Cardiac fibroblast (primary cell): ENCODE measurements at regions not wholly inside any gene's neighbourhood (a gene's known extent, or its start where the extent isn't known, plus 50 kb on each side); places are given as distances from the start of the nearest gene placed in this dataset.

ENCODE experiments used
- DNase-seq, 2 donors: peaks; one replicate each; pipeline versions ENCODE4 v3.0.0 to v3.0.0-alpha.2; 2010; ENCODE audit warnings: low read depth in 2 of 2
- H3K4me3 ChIP-seq, 2 donors: replicated peaks in 1 of 2; 1 replicate in 1 of 2; 2 replicates in 1 of 2; pipeline ENCODE4 v1.5.1; 2011; ENCODE audit warnings: low read depth in 2 of 2, low read length in 2 of 2, mild to moderate bottlenecking in 2 of 2, moderate library complexity in 1 of 2
- TF ChIP-seq, protein P1 (sequence below): IDR thresholded peaks from one replicate; pipeline ENCODE4 v1.5.1; 2011; ENCODE audit warnings: low read depth, mild to moderate bottlenecking, low read length, inconsistent platforms

DNA sequence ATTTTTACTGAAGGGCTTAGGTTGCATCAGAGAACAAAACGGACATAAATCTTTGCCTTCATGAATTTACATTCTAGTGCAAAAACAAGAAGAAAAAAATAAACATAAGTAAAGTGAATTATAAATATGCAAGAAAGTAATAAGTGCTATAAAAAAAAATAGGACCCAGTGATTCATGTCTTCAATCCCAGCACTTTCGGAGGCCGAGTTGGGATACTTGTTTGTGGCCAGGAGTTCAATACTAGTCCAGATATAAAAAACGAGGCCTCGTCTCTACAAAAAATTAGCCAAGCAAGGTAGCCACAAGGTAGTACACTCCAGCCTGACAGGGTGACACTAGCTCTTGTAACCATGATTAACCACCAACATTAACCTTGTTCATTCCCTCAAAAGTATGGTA lies 193.5 kb downstream of the SIM1 start:
- no peak for DNase-seq
- TF ChIP-seq, protein P1, sequence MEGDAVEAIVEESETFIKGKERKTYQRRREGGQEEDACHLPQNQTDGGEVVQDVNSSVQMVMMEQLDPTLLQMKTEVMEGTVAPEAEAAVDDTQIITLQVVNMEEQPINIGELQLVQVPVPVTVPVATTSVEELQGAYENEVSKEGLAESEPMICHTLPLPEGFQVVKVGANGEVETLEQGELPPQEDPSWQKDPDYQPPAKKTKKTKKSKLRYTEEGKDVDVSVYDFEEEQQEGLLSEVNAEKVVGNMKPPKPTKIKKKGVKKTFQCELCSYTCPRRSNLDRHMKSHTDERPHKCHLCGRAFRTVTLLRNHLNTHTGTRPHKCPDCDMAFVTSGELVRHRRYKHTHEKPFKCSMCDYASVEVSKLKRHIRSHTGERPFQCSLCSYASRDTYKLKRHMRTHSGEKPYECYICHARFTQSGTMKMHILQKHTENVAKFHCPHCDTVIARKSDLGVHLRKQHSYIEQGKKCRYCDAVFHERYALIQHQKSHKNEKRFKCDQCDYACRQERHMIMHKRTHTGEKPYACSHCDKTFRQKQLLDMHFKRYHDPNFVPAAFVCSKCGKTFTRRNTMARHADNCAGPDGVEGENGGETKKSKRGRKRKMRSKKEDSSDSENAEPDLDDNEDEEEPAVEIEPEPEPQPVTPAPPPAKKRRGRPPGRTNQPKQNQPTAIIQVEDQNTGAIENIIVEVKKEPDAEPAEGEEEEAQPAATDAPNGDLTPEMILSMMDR = no peak

DNA sequence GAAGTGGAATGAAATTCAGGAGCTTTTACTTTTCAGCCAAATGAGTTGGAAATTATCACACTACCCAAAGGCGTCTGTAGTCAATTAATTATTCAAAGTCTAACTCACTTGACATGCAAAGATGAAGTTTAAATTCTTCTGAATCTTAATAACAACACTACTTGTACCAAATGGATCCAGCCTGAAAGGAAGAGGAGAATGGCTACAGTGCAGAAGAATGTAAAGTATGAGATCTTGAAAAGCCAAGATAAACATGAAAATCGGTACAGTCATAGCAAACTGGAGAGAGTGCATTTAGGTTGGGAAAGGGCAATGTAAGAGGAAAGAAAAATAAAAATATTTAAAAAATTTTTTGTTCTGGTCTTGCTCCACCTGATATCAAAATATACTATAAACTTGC lies 195.5 kb downstream of the SIM1 start:
- DNase-seq = peak; percentile 77 to 90

More for the DNA sequence above, 193.5 kb downstream of the SIM1 start:
- no peak overlapping the region for H3K4me3 ChIP-seq

DNA sequence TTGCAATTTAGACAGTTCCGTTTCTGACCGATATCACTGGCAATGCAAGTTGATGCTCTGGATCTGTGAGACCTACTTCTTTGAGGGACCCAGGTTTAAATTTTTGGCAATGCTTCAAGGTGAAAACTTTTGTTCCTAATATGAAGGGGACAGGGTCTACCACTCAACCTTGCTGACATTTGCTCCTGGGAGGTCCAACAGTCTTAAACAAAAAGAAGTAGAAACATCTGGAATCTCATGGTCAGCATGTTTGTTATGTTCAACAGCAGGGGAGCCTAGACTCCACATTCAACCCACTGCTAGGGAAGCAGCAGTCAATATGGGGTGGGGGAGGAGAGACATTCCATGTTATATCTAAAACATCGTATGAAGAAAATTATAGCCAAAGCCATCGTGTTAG lies 196.4 kb downstream of the SIM1 start:
- no peak for DNase-seq
- TF ChIP-seq, protein P1 = no peak

More for the DNA sequence above, 195.5 kb downstream of the SIM1 start:
- TF ChIP-seq, protein P1 = no peak
- H3K4me3 ChIP-seq = no peak overlapping the region

DNA sequence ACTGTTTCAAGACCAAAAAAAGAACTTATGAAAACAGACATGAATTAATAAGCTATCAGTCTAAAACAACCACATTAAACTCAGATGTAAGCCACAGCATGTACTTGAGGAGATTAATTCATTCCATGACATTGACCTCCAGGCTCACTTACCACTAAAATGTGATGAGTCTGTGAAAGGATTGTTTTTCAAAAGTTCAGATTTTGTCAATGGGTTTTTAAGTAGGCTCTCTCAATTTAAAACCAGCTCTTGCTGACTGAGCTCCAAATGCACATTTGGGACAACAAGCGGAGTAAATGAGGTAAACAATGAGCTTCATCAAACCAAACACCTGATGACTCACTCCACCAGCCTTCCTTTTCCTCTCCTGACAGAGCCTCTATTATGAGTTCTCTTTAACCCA lies 197.0 kb downstream of the SIM1 start:
- DNase-seq = peak; percentile 17 to 43
- no peak overlapping the region for H3K4me3 ChIP-seq
- TF ChIP-seq, protein P1 = no peak

More for the DNA sequence above, 196.4 kb downstream of the SIM1 start:
- no peak overlapping the region for H3K4me3 ChIP-seq

DNA sequence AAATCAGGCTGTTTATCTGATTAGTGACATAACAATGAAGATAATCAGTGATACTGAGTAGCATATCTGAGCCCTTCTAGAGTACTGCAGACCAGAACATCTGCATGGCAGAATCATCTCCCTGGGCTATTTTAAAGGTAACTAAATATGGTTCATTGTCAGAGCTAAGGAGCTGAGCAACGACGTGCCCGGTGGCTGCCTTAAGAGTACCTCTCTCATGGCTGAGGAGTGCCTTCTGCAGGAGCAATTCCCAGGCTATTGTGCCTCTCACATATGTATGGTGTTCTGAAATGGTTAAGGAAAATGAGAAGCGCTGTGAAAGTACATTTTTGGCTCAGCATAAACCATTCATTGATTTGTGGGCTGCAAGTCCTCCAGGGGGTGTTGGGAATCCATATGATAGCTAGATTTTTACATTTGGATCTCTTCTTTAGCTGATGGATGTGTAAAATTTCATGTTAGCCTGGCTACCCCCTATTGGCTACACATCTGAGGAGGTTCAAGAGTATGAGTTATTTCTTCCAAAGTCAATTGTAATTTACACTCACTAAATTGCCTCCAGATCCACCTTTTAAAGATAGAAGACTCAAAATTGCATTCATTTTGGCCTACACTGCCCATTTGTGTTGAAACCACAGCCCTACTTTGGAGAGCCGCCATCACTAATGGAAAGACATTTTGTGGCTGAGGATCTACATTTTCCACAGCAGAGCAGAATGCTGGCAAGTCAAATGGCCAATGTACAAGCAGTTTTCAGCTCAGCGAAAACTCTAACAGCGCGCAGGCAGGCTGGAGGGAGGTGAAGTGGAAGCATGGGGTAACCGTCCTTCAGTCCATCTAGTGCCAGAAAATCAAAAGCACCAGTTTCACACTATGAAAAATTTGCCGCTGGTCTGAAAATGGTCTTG lies 198.0 kb downstream of the SIM1 start:
- TF ChIP-seq, protein P1 = no peak
- no peak overlapping the region for H3K4me3 ChIP-seq
- no peak for DNase-seq

DNA sequence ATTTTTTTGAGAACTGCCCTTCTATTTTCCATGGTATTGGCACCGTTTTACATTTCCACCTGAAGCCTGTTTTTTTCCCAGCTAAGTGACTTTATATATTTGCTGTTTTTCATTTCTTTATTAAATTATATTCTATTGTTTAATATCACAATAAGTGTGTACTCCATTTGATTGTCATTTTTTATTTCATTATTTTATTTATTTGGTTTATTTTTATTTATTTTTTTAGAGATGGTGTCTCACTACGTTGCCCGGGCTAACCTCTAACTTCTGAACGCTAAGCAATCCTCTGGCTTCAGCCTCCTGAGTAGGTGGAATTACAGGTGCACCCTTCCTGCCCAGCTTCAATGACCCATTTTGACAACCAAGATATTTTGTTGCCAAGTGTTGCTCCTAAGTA lies 202.6 kb downstream of the SIM1 start:
- TF ChIP-seq, protein P1 = no peak
- H3K4me3 ChIP-seq = no peak overlapping the region
- no peak for DNase-seq
